Loucy (cell line): ENCODE measurements at regions not wholly inside any gene's neighbourhood (a gene's known extent, or its start where the extent isn't known, plus 50 kb on each side); places are given as distances from the start of the nearest gene placed in this dataset.

Experiments
- H2AFZ ChIP-seq: fragments of 200-600 bp; sonication (generic); 2 replicates; pipeline ENCODE4 v1.6.0; 2016; ENCODE audit warnings: antibody characterized with exemption, mild to moderate bottlenecking, low read length, moderate library complexity
- H3F3A ChIP-seq: fragments of 200-600 bp; 2 replicates; pipeline ENCODE4 v1.6.0; 2016; ENCODE audit warnings: antibody characterized with exemption, low read depth, mild to moderate bottlenecking
- H3K27me3 ChIP-seq: fragments of 200-600 bp; sonication (generic); 2 replicates; pipeline ENCODE4 v1.6.1; 2014; ENCODE audit warnings: low read length, mild to moderate bottlenecking; ENCODE audit not compliant: insufficient read depth, poor library complexity, severe bottlenecking
- H3K36me3 ChIP-seq: fragments of 200-600 bp; sonication (generic); 2 replicates; pipeline ENCODE4 v1.6.1; 2016; ENCODE audit warnings: low read length; ENCODE audit not compliant: insufficient read depth
- H3K4me1 ChIP-seq: fragments of 200-600 bp; sonication (generic); 2 replicates; pipeline ENCODE4 v1.5.1; 2014; ENCODE audit warnings: low read length, mild to moderate bottlenecking; ENCODE audit not compliant: insufficient read depth, poor library complexity, severe bottlenecking
- H3K4me2 ChIP-seq: fragments of 200-600 bp; sonication (generic); 2 replicates; pipeline ENCODE4 v1.6.0; 2014; ENCODE audit warnings: antibody characterized with exemption, low read length, low read depth, mild to moderate bottlenecking; ENCODE audit not compliant: poor library complexity, severe bottlenecking
- H3K4me3 ChIP-seq: fragments of 200-600 bp; sonication (generic); 2 replicates; pipeline ENCODE4 v1.5.1; 2014; ENCODE audit warnings: low read length, mild to moderate bottlenecking, mixed read lengths; ENCODE audit not compliant: poor library complexity, severe bottlenecking
- H3K79me2 ChIP-seq: fragments of 200-600 bp; sonication (generic); 2 replicates; pipeline ENCODE4 v1.6.1; 2014; ENCODE audit warnings: low read length; ENCODE audit not compliant: insufficient read depth
- H3K9ac ChIP-seq: fragments of 200-600 bp; sonication (generic); 2 replicates; pipeline ENCODE4 v1.6.0; 2014; ENCODE audit warnings: mild to moderate bottlenecking, low read depth, low read length, moderate library complexity; ENCODE audit not compliant: poor library complexity, severe bottlenecking
- H3K9me2 ChIP-seq: fragments of 200-600 bp; sonication (generic); replicated peaks from 2 replicates; pipeline ENCODE4 v1.6.1; 2016; ENCODE audit warnings: low read depth, low read length, mixed read lengths
- H3K9me3 ChIP-seq: fragments of 200-600 bp; sonication (generic); 2 replicates; pipeline ENCODE4 v1.6.1; 2014; ENCODE audit warnings: mild to moderate bottlenecking, antibody characterized with exemption, low read length, low read depth; ENCODE audit not compliant: insufficient read depth
- H4K20me1 ChIP-seq: fragments of 200-600 bp; sonication (generic); 2 replicates; pipeline ENCODE4 v1.6.0; 2014; ENCODE audit warnings: antibody characterized with exemption, low read length, mild to moderate bottlenecking; ENCODE audit not compliant: insufficient read depth, poor library complexity, severe bottlenecking
- EZH2phosphoT487 ChIP-seq: fragments of 200-600 bp; IDR thresholded peaks from 2 replicates; pipeline ENCODE4 v1.6.1; 2018; ENCODE audit warnings: antibody characterized with exemption, mild to moderate bottlenecking, moderate library complexity, borderline replicate concordance
- TF ChIP-seq, protein P1 (sequence below): fragments of 200-600 bp; sonication (generic); conservative IDR thresholded peaks from 2 replicates; pipeline ENCODE4 v1.5.1; 2014; ENCODE audit warnings: mild to moderate bottlenecking, antibody characterized with exemption, low read length

GRCh38 chr4:127236889-127237288 lies 395.9 kb upstream of the INTU start:
- H3F3A ChIP-seq: no peaks in the 10 kb centered on the region
- no peak overlapping the region for H3K4me3 ChIP-seq
- H3K27me3 ChIP-seq: no peaks in the 10 kb centered on the region
- no peaks in the 10 kb centered on the region for H3K4me1 ChIP-seq
- H3K4me2 ChIP-seq: no peak overlapping the region
- no peaks in the 10 kb centered on the region for H3K9me3 ChIP-seq
- no peaks in the 10 kb centered on the region for H4K20me1 ChIP-seq
- TF ChIP-seq, protein P1, sequence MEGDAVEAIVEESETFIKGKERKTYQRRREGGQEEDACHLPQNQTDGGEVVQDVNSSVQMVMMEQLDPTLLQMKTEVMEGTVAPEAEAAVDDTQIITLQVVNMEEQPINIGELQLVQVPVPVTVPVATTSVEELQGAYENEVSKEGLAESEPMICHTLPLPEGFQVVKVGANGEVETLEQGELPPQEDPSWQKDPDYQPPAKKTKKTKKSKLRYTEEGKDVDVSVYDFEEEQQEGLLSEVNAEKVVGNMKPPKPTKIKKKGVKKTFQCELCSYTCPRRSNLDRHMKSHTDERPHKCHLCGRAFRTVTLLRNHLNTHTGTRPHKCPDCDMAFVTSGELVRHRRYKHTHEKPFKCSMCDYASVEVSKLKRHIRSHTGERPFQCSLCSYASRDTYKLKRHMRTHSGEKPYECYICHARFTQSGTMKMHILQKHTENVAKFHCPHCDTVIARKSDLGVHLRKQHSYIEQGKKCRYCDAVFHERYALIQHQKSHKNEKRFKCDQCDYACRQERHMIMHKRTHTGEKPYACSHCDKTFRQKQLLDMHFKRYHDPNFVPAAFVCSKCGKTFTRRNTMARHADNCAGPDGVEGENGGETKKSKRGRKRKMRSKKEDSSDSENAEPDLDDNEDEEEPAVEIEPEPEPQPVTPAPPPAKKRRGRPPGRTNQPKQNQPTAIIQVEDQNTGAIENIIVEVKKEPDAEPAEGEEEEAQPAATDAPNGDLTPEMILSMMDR: no peak
- TF ChIP-seq EZH2phosphoT487: no peak
- no peak overlapping the region for H3K9ac ChIP-seq
- no peaks in the 10 kb centered on the region for H3K79me2 ChIP-seq
- H2AFZ ChIP-seq: no peak overlapping the region
- no peaks in the 10 kb centered on the region for H3K36me3 ChIP-seq
- H3K9me2 ChIP-seq: no peaks in the 10 kb centered on the region

- Histone ChIP-seq H3K27me3 (no peaks in the 10 kb centered on the region), H4K20me1 (no peaks in the 10 kb centered on the region), H3K36me3 (no peaks in the 10 kb centered on the region), H3K4me3 (no peak overlapping the region), H3K4me2 (no peak overlapping the region), H3F3A (no peaks in the 10 kb centered on the region), H3K9ac (no peak overlapping the region), H3K9me3 (no peaks in the 10 kb centered on the region), H2AFZ (no peak overlapping the region), H3K4me1 (no peaks in the 10 kb centered on the region), H3K9me2 (no peaks in the 10 kb centered on the region), H3K79me2 (no peaks in the 10 kb centered on the region)
- no peak for TF ChIP-seq EZH2phosphoT487
- TF ChIP-seq, protein P1: no peak
Observed at GRCh38 chr4:127237581-127237980, 395.2 kb upstream of the INTU start.

GRCh38 chr4:127238956-127239475 lies 393.7 kb upstream of the INTU start:
- Histone ChIP-seq H2AFZ (no peak overlapping the region), H3K4me1 (no peaks in the 10 kb centered on the region), H3K36me3 (no peaks in the 10 kb centered on the region), H3K27me3 (no peaks in the 10 kb centered on the region), H4K20me1 (no peaks in the 10 kb centered on the region), H3K4me2 (no peak overlapping the region), H3K79me2 (no peaks in the 10 kb centered on the region), H3K4me3 (no peak overlapping the region), H3K9ac (no peak overlapping the region), H3F3A (no peaks in the 10 kb centered on the region), H3K9me2 (no peaks in the 10 kb centered on the region), H3K9me3 (no peaks in the 10 kb centered on the region)
- no peak for TF ChIP-seq EZH2phosphoT487
- TF ChIP-seq, protein P1: no peak
